Hepatocyte (in vitro differentiated cells): ENCODE measurements at regions not wholly inside any gene's neighbourhood (a gene's known extent, or its start where the extent isn't known, plus 50 kb on each side); places are given as distances from the start of the nearest gene placed in this dataset.

Experiments
- EZH2phosphoT487 ChIP-seq: fragments of 200-600 bp; sonication (generic); IDR thresholded peaks from one replicate; pipeline ENCODE4 v1.6.1; 2018; ENCODE audit warnings: antibody characterized with exemption, mild to moderate bottlenecking, low read depth, moderate library complexity; ENCODE audit not compliant: unreplicated experiment, severe bottlenecking
- TF ChIP-seq, protein P1 (sequence below): fragments of 200-600 bp; sonication (generic); IDR thresholded peaks from 2 replicates; pipeline ENCODE4 v1.5.1; 2016; ENCODE audit warnings: antibody characterized with exemption, mild to moderate bottlenecking; ENCODE audit not compliant: poor library complexity

DNA sequence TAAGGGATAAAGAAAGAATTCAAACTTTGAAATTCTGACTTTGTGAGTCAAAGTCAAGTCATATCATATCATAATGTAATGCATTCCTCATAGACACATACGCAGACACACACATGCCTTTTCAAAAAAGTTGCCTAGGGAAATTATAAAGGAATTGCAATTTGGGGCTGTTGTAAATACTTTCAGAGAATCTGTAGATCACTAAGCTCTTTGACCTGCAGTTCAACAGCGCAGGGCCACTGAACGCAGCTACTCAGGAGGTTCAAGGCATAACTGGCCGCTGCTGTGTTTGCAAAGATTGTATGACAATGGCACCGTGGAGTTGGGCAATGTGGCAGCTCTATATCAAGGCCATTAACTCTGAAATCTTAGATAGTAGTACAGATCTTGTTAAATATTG is 188.4 kb upstream of the THRB start:
- TF ChIP-seq, protein P1, sequence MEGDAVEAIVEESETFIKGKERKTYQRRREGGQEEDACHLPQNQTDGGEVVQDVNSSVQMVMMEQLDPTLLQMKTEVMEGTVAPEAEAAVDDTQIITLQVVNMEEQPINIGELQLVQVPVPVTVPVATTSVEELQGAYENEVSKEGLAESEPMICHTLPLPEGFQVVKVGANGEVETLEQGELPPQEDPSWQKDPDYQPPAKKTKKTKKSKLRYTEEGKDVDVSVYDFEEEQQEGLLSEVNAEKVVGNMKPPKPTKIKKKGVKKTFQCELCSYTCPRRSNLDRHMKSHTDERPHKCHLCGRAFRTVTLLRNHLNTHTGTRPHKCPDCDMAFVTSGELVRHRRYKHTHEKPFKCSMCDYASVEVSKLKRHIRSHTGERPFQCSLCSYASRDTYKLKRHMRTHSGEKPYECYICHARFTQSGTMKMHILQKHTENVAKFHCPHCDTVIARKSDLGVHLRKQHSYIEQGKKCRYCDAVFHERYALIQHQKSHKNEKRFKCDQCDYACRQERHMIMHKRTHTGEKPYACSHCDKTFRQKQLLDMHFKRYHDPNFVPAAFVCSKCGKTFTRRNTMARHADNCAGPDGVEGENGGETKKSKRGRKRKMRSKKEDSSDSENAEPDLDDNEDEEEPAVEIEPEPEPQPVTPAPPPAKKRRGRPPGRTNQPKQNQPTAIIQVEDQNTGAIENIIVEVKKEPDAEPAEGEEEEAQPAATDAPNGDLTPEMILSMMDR, result no peak
- TF ChIP-seq EZH2phosphoT487, result no peak
